A549 (cell line): ENCODE measurements at regions not wholly inside any gene's neighbourhood (a gene's known extent, or its start where the extent isn't known, plus 50 kb on each side); places are given as distances from the start of the nearest gene placed in this dataset.

Experiments used
- ATAC-seq, 2 experiments: fragments of 200-7000 bp in 1 of 2; fragments of >200 bp in 1 of 2; cut with Nextera tagmentation in 1 of 2; cut with Tn5 transposase in 1 of 2; 3 replicates each; pipeline versions ENCODE4 v1.8.0 to v1.9.1; 2018 to 2020; ENCODE audit warnings: mild to moderate bottlenecking in 1 of 2, moderate library complexity in 1 of 2
- CTCF ChIA-PET: fragments of 300-600 bp; sonication (Branson Sonifier 250); formaldehyde crosslinking; extraction: SDS; loops from one replicate; lab custom pipeline; 2021; ENCODE audit warnings: antibody characterized with exemption, inconsistent platforms; lab: Yijun Ruan, JAX
- POLR2A ChIA-PET: fragments of 350-600 bp; formaldehyde crosslinking; extraction: SDS; loops from one replicate; lab custom pipeline; 2021; ENCODE audit warnings: antibody characterized with exemption, inconsistent platforms; lab: Yijun Ruan, JAX
- DNase-seq, 2 experiments: peaks; one replicate each; pipeline versions ENCODE4 v3.0.0 to v3.0.0-alpha.2; 2011 to 2016; ENCODE audit warnings: low read depth in 1 of 2, low spot score in 1 of 2
- FAIRE-seq: peaks from 2 replicates; lab custom pipeline; 2011; peaks lifted over from hg19 to GRCh38; lab: Jason Lieb, UNC
- H3K27ac ChIP-seq, 2 experiments: fragments of >200 bp; sonication (Bioruptor Twin); formaldehyde crosslinking; 3 replicates each; pipeline ENCODE4 v1.5.1; 2016 to 2017
- H3K4me1 ChIP-seq: fragments of >200 bp; sonication (Bioruptor Twin); formaldehyde crosslinking; 3 replicates; pipeline ENCODE4 v1.6.1; 2016
- H3K4me2 ChIP-seq: fragments of >200 bp; sonication (Bioruptor Twin); formaldehyde crosslinking; 3 replicates; pipeline ENCODE4 v1.6.1; 2016
- H3K4me3 ChIP-seq: fragments of >200 bp; sonication (Bioruptor Twin); formaldehyde crosslinking; 3 replicates; pipeline ENCODE4 v1.5.1; 2016
- H3K9me3 ChIP-seq: fragments of >200 bp; sonication (Bioruptor Twin); formaldehyde crosslinking; 3 replicates; pipeline ENCODE4 v1.6.1; 2016
- BCL3 ChIP-seq: fragments of >200 bp; sonication (Bioruptor Twin); formaldehyde crosslinking; IDR thresholded peaks from 3 replicates; pipeline ENCODE4 v1.6.1; 2016
- CBX8 ChIP-seq: fragments of 200-600 bp; sonication (generic); IDR thresholded peaks from 2 replicates; pipeline ENCODE4 v1.6.1; 2016
- CHD2 ChIP-seq: fragments of 150-350 bp; IDR thresholded peaks from 2 replicates; pipeline ENCODE4 v1.6.1; 2014; ENCODE audit warnings: low read length; ENCODE audit not compliant: partially characterized antibody
- E2F6 ChIP-seq: IDR thresholded peaks from 2 replicates; pipeline ENCODE4 v1.6.1; 2012; ENCODE audit warnings: low read depth, borderline replicate concordance
- EHF ChIP-seq: fragments of 250-450 bp; sonication (Bioruptor Pico); IDR thresholded peaks from 2 replicates; pipeline ENCODE4 v1.5.0; 2020; ENCODE audit warnings: mild to moderate bottlenecking
- ESRRA ChIP-seq: fragments of 150-350 bp; IDR thresholded peaks from 2 replicates; pipeline ENCODE4 v1.6.1; 2014; ENCODE audit warnings: mild to moderate bottlenecking, low read length, borderline replicate concordance
- FOSB ChIP-seq: fragments of 250-450 bp; sonication (Bioruptor Pico); IDR thresholded peaks from 2 replicates; pipeline ENCODE4 v1.5.0; 2020; ENCODE audit warnings: mild to moderate bottlenecking, moderate library complexity
- FOXS1 ChIP-seq: fragments of 250-450 bp; sonication (Bioruptor Pico); IDR thresholded peaks from 2 replicates; pipeline ENCODE4 v1.5.0; 2020; ENCODE audit warnings: mild to moderate bottlenecking, moderate library complexity
- HOXB13 ChIP-seq: fragments of 250-450 bp; sonication (Bioruptor Pico); IDR thresholded peaks from 2 replicates; pipeline ENCODE4 v1.5.0; 2020; ENCODE audit warnings: low read depth, mild to moderate bottlenecking, moderate library complexity
- KDM1A ChIP-seq: fragments of 200-600 bp; sonication (generic); IDR thresholded peaks from 2 replicates; pipeline ENCODE4 v1.6.1; 2016; ENCODE audit warnings: low read depth, mild to moderate bottlenecking
- KDM5A ChIP-seq: fragments of 200-600 bp; sonication (generic); IDR thresholded peaks from 2 replicates; pipeline ENCODE4 v1.6.1; 2016; ENCODE audit warnings: antibody characterized with exemption, mild to moderate bottlenecking
- MAFK ChIP-seq: fragments of 450-650 bp; IDR thresholded peaks from 2 replicates; pipeline ENCODE4 v1.6.1; 2014; ENCODE audit not compliant: partially characterized antibody
- MAZ ChIP-seq: fragments of 150-350 bp; IDR thresholded peaks from 2 replicates; pipeline ENCODE4 v1.6.1; 2014; ENCODE audit warnings: antibody characterized with exemption, low read depth, low read length, borderline replicate concordance
- NR3C1 ChIP-seq: fragments of >200 bp; sonication (Bioruptor Twin); formaldehyde crosslinking; IDR thresholded peaks from 3 replicates; pipeline ENCODE4 v1.6.1; 2017
- PBX3 ChIP-seq: IDR thresholded peaks from 2 replicates; pipeline ENCODE4 v1.6.1; 2012
- RAD21 ChIP-seq, 2 experiments: fragments of >200 bp in 1 of 2; sonication (Bioruptor Twin) in 1 of 2; formaldehyde crosslinking in 1 of 2; IDR thresholded peaks in 1 of 2; conservative IDR thresholded peaks in 1 of 2; 2 replicates in 1 of 2; 3 replicates in 1 of 2; pipeline ENCODE4 v1.6.1; 2012 to 2018; ENCODE audit warnings: inconsistent platforms in 1 of 2
- RARB ChIP-seq: fragments of 250-450 bp; sonication (Bioruptor Pico); IDR thresholded peaks from 2 replicates; pipeline ENCODE4 v1.8.0; 2021; ENCODE audit warnings: mild to moderate bottlenecking, moderate library complexity
- RCOR1 ChIP-seq: fragments of 150-350 bp; IDR thresholded peaks from 2 replicates; pipeline ENCODE4 v1.6.1; 2014; ENCODE audit warnings: antibody characterized with exemption, low read length, low read depth
- RNF2 ChIP-seq: fragments of 200-600 bp; sonication (generic); IDR thresholded peaks from 2 replicates; pipeline ENCODE4 v1.6.1; 2016; ENCODE audit warnings: low read depth, mild to moderate bottlenecking, antibody characterized with exemption, moderate library complexity, borderline replicate concordance
- SREBF2 ChIP-seq: fragments of 450-650 bp; IDR thresholded peaks from 2 replicates; pipeline ENCODE4 v1.6.1; 2014; ENCODE audit warnings: mild to moderate bottlenecking, moderate library complexity
- USF2 ChIP-seq: fragments of 450-650 bp; IDR thresholded peaks from 2 replicates; pipeline ENCODE4 v1.6.1; 2014; ENCODE audit warnings: antibody characterized with exemption
- ZSCAN20 ChIP-seq: fragments of 250-450 bp; sonication (Bioruptor Pico); IDR thresholded peaks from 2 replicates; pipeline ENCODE4 v1.8.0; 2022; ENCODE audit warnings: mild to moderate bottlenecking, moderate library complexity
- WGBS: methylation state at CpG from one replicate; pipeline ENCODE4 v1.1.6; 2017; ENCODE audit errors: missing lambda C conversion rate; 5-methylcytosine and 5-hydroxymethylcytosine counted together
- TF ChIP-seq, protein P1 (sequence below): fragments of 250-450 bp; sonication (Bioruptor Pico); IDR thresholded peaks from 2 replicates; pipeline ENCODE4 v1.5.0; 2021; ENCODE audit warnings: mild to moderate bottlenecking, moderate library complexity, borderline replicate concordance

- no peak for TF ChIP-seq USF2
- no peak for TF ChIP-seq ESRRA
- no peak for TF ChIP-seq RNF2
- no peak for TF ChIP-seq FOXS1 (CRISPR knock-in tag)
- TF ChIP-seq EHF (CRISPR knock-in tag), result no peak
- no peak for TF ChIP-seq KDM1A
- TF ChIP-seq NR3C1, result no peak
- TF ChIP-seq MAZ, result no peak
- ATAC-seq (no peak), FAIRE-seq (peak; percentile 51), DNase-seq (no peak)
- H3K4me3 ChIP-seq, result no peak overlapping the region
- H3K9me3 ChIP-seq, result no peaks in the 10 kb centered on the region
- H3K4me1 ChIP-seq, result no peaks in the 10 kb centered on the region
- no peak overlapping the region for H3K4me2 ChIP-seq
- POLR2A ChIA-PET, result no interaction called here
- WGBS, result 0% methylated on average over 1 of the region's 1 CpG
- CTCF ChIA-PET, result no interaction called here
- no peak overlapping the region for H3K27ac ChIP-seq
Observed at GRCh38 chr9:100761276-100761802, 183.5 kb downstream of the CAVIN4 start.

DNA sequence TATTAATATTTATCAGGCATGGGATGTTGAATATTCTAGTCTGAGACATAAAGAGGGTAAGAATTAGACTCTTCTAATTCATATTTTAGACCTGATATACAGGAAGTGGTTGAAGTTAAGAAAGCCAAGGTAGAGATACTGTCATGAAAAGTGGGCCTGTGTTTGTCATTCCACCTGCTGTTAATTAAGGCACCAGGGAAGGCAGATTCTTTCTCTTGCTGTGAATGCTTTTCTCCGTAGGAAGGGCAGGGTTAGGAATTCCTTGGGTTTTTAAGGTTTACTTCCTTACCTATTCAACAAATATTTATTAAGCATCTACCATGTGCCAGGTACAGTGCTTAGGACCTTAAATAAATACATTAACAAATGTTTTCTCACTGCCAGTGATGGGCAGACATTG lies 196.4 kb downstream of the CAVIN4 start:
- CTCF ChIA-PET, result no interaction called here

GRCh38 chr9:100774962-100775361 lies 197.1 kb downstream of the CAVIN4 start:
- TF ChIP-seq FOSB (no peak), E2F6 (no peak), CHD2 (no peak), CBX8 (no peak), ZSCAN20 (CRISPR knock-in tag) (no peak), KDM5A (no peak), MAFK (no peak), RARB (no peak), KDM1A (no peak), RAD21 (conservative IDR thresholded peaks at IDR 0.05 in 1 of 2, IDR thresholded peaks at IDR 0.05 in 1 of 2) (no peak), BCL3 (no peak), HOXB13 (CRISPR knock-in tag) (no peak)
- ATAC-seq (no peak), DNase-seq (no peak), FAIRE-seq (no peak)
- Histone ChIP-seq H3K27ac (no peak overlapping the region), H3K4me3 (no peak overlapping the region), H3K4me1 (no peaks in the 10 kb centered on the region), H3K9me3 (no peaks in the 10 kb centered on the region), H3K4me2 (no peak overlapping the region)
- POLR2A ChIA-PET, result no interaction called here
- CTCF ChIA-PET, result no interaction called here
- 0% methylated on average over 1 of the region's 1 CpG for WGBS

More for the DNA sequence above, 196.4 kb downstream of the CAVIN4 start:
- TF ChIP-seq PBX3 (no peak), SREBF2 (no peak), RCOR1 (no peak), NR3C1 (no peak)
- TF ChIP-seq, protein P1, sequence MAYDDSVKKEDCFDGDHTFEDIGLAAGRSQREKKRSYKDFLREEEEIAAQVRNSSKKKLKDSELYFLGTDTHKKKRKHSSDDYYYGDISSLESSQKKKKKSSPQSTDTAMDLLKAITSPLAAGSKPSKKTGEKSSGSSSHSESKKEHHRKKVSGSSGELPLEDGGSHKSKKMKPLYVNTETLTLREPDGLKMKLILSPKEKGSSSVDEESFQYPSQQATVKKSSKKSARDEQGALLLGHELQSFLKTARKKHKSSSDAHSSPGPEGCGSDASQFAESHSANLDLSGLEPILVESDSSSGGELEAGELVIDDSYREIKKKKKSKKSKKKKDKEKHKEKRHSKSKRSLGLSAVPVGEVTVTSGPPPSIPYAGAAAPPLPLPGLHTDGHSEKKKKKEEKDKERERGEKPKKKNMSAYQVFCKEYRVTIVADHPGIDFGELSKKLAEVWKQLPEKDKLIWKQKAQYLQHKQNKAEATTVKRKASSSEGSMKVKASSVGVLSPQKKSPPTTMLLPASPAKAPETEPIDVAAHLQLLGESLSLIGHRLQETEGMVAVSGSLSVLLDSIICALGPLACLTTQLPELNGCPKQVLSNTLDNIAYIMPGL, result no peak
- TF ChIP-seq, all 56 proteins: peak for 0
- H3K4me2 ChIP-seq, result no peak overlapping the region
- H3K4me3 ChIP-seq, result no peak overlapping the region
- POLR2A ChIA-PET, result no interaction called here
- no peak overlapping the region for H3K27ac ChIP-seq
- H3K4me1 ChIP-seq, result no peaks in the 10 kb centered on the region
- WGBS, result 0% methylated on average over 1 of the region's 1 CpG
- no peaks in the 10 kb centered on the region for H3K9me3 ChIP-seq
- no peak for ATAC-seq
- no peak for DNase-seq
- FAIRE-seq, result no peak
